K562 (cell line): ENCODE measurements at regions not wholly inside any gene's neighbourhood (a gene's known extent, or its start where the extent isn't known, plus 50 kb on each side); places are given as distances from the start of the nearest gene placed in this dataset.
"Not testable (repeated sequence)": the region's sequence is repeated elsewhere in the genome, so short reads cannot be mapped to it uniquely, and the experiment has no call there.

ENCODE experiments used
- ATAC-seq: fragments of 200-7000 bp; cut with Tn5 transposase; 3 replicates; pipeline ENCODE4 v1.9.1; 2020; ENCODE audit warnings: moderate library complexity
- BruUV-seq: library from RNA; stranded (reverse); fragments of 400-500 nt; replicated peaks from 2 replicates; lab custom pipeline; 2021; lab: Mats Ljungman, UMichigan
- CTCF ChIA-PET: fragments of 300-600 bp; formaldehyde crosslinking; extraction: SDS; loops from one replicate; lab custom pipeline; 2021; ENCODE audit warnings: low intra/inter-chr PET ratio; lab: Yijun Ruan, JAX
- POLR2A ChIA-PET: fragments of 300-600, 350-650 bp; sonication (Branson Sonifier 250); formaldehyde crosslinking; extraction: SDS; loops from one replicate; lab custom pipeline; 2021; ENCODE audit warnings: antibody characterized with exemption, inconsistent platforms; lab: Yijun Ruan, JAX
- DNase-seq, 4 experiments: peaks; one replicate each; pipeline versions ENCODE4 v3.0.0 to v3.0.0-alpha.2; 2011 to 2018; ENCODE audit warnings: low spot score in 3 of 4, mixed read lengths in 3 of 4; ENCODE audit errors: extremely low read depth in 1 of 4
- FAIRE-seq: peaks from 2 replicates; lab custom pipeline; 2011; peaks lifted over from hg19 to GRCh38; lab: Jason Lieb, UNC
- H2AFZ ChIP-seq: 2 replicates; pipeline ENCODE4 v1.6.0; 2011; ENCODE audit warnings: low read depth, low read length, control low read depth, inconsistent platforms
- H3K27ac ChIP-seq: fragments of 200-600 bp; 3 replicates; pipeline ENCODE4 v1.8.0; 2011; ENCODE audit warnings: low read depth, mild to moderate bottlenecking, control low read depth, inconsistent platforms, low read length, moderate library complexity, mixed read lengths; ENCODE audit errors: extremely low read depth
- H3K27me3 ChIP-seq, 2 experiments: fragments of 300-600 bp in 1 of 2; 2 replicates in 1 of 2; 3 replicates in 1 of 2; pipeline versions ENCODE4 v1.6.0 to v1.8.0; 2011; ENCODE audit warnings: inconsistent platforms in 2 of 2, low read length in 2 of 2, mild to moderate bottlenecking in 1 of 2, mixed read lengths in 1 of 2, moderate library complexity in 1 of 2; ENCODE audit not compliant: control insufficient read depth in 2 of 2, insufficient read depth in 2 of 2
- H3K36me3 ChIP-seq: fragments of 300-600 bp; 3 replicates; pipeline ENCODE4 v1.8.0; 2011; ENCODE audit warnings: mild to moderate bottlenecking, low read length, inconsistent platforms; ENCODE audit not compliant: control insufficient read depth, insufficient read depth
- H3K4me1 ChIP-seq, 2 experiments: fragments of 200-600 bp in 1 of 2; replicated peaks in 1 of 2; 2 replicates in 1 of 2; 3 replicates in 1 of 2; pipeline versions ENCODE4 v1.5.1 to v1.8.0; 2011; ENCODE audit warnings: inconsistent platforms in 2 of 2, low read length in 2 of 2, mild to moderate bottlenecking in 1 of 2, mixed read lengths in 1 of 2, moderate library complexity in 1 of 2; ENCODE audit not compliant: control insufficient read depth in 2 of 2, insufficient read depth in 2 of 2
- H3K4me2 ChIP-seq: 2 replicates; pipeline ENCODE4 v1.6.1; 2011; ENCODE audit warnings: low read length, control low read depth, inconsistent platforms, mixed read lengths; ENCODE audit not compliant: insufficient read depth
- H3K4me3 ChIP-seq: fragments of 200-600 bp; sonication (generic), shearing (Covaris generic); 2 replicates; pipeline ENCODE4 v1.5.1; 2016; ENCODE audit warnings: control low read depth, inconsistent platforms
- H3K79me2 ChIP-seq: fragments of 200-600 bp; 3 replicates; pipeline ENCODE4 v1.8.0; 2011; ENCODE audit warnings: low read length, inconsistent platforms; ENCODE audit not compliant: control insufficient read depth, insufficient read depth
- H3K9ac ChIP-seq, 2 experiments: 2 replicates each; pipeline versions ENCODE4 v1.6.0 to v1.6.1; 2011; ENCODE audit warnings: low read depth in 2 of 2, low read length in 2 of 2, control low read depth in 1 of 2, inconsistent platforms in 1 of 2, mild to moderate bottlenecking in 1 of 2, mixed read lengths in 1 of 2; ENCODE audit not compliant: insufficient read depth in 1 of 2
- H3K9me1 ChIP-seq: one replicate; pipeline ENCODE4 v1.6.0; 2011; ENCODE audit warnings: inconsistent platforms, mild to moderate bottlenecking, low read length, moderate library complexity; ENCODE audit not compliant: control insufficient read depth, insufficient read depth
- H3K9me3 ChIP-seq: replicated peaks from 2 replicates; pipeline ENCODE4 v1.5.1; 2011; ENCODE audit warnings: low read depth, low read length, inconsistent platforms; ENCODE audit not compliant: control insufficient read depth, insufficient read depth
- H4K20me1 ChIP-seq: replicated peaks from 2 replicates; pipeline ENCODE4 v1.6.1; 2011; ENCODE audit warnings: low read length, inconsistent platforms, mixed read lengths; ENCODE audit not compliant: control insufficient read depth, insufficient read depth
- NFE2 ChIP-seq: IDR thresholded peaks from 2 replicates; pipeline ENCODE4 v1.6.1; 2014; ENCODE audit warnings: antibody characterized with exemption, low read depth
- WGBS: fragments of 100-300 bp; shearing (Covaris generic); methylation state at CpG from one replicate; pipeline ENCODE4 v1.1.6; 2016; ENCODE audit warnings: low coverage, mixed read lengths; ENCODE audit not compliant: insufficient coverage; ENCODE audit errors: missing lambda C conversion rate; 5-methylcytosine and 5-hydroxymethylcytosine counted together
- in situ Hi-C: fragments of 300-500 bp; cut with MboI; formaldehyde crosslinking; loops from 4 replicates; pipeline ENCODE4 v1.15.0; 2018; ENCODE audit warnings: inconsistent platforms, mixed read lengths
- intact Hi-C: fragments of 100-400 bp; cut with micrococcal nuclease; formaldehyde crosslinking; loops from 2 replicates; pipeline ENCODE4 v1.14.2; 2022

DNA sequence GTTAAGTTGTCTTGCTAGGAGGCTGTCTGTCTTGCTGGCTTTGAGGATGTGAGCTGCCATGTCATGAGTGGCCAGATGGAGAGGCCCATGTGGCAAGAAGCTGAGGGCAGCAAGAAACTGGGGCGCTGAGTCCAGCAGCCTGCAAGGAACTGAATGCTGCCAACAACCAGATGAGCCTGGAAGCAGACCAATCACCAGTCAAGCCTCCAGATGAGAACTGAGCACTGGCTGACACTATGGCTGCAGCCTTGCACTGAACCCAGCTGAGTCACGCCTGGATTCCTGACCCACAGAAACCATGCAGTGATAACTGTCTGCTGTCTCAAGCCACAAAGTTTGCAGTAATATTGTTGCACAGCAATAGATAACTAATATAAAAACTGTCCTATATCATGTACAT, 104.4 kb downstream of the UNC93B1 start:
- WGBS: 0% methylated on average over 1 of the region's 2 CpGs
- FAIRE-seq, H3K4me3 ChIP-seq, H4K20me1 ChIP-seq, H3K9ac ChIP-seq, H3K27ac ChIP-seq, H3K4me2 ChIP-seq, H3K79me2 ChIP-seq, H3K27me3 ChIP-seq, POLR2A ChIA-PET, ATAC-seq, H3K4me1 ChIP-seq, H3K9me3 ChIP-seq, H2AFZ ChIP-seq, intact Hi-C loops, CTCF ChIA-PET, H3K9me1 ChIP-seq, BruUV-seq, in situ Hi-C loops, H3K36me3 ChIP-seq: not testable (repeated sequence)
- TF ChIP-seq NFE2: peak; percentile 51; the same call in 1 of the 2 replicates
- DNase-seq: peak in 2 of 4 experiments; percentile 4 to 10

DNA sequence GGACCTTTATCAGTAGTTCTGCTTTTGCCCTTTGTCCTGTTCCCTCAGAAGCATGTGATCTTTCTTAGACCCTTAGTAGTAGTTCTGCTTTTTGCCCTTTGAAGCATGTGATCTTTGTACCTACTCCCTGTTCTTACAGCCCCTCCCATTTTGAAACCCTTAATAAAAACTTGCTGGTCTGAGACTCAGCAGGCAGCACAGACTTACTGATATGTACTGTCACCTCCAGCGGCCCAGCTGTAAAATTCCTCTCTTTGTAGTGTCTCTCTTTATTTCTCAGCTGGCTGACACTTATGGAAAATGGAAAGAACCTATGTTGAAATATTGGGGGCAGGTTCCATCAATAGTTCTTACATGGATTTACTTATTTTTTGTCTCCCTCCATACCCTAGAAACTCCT, 110.4 kb downstream of the UNC93B1 start:
- H4K20me1 ChIP-seq, ATAC-seq, H3K9ac ChIP-seq, H2AFZ ChIP-seq, intact Hi-C loops, H3K4me3 ChIP-seq, in situ Hi-C loops, FAIRE-seq, H3K27ac ChIP-seq, H3K27me3 ChIP-seq, H3K9me3 ChIP-seq, H3K9me1 ChIP-seq, H3K4me1 ChIP-seq, POLR2A ChIA-PET, DNase-seq, H3K4me2 ChIP-seq, BruUV-seq, H3K36me3 ChIP-seq, H3K79me2 ChIP-seq, CTCF ChIA-PET: not testable (repeated sequence)
- WGBS: 0% methylated on average over 1 of the region's 1 CpG

DNA sequence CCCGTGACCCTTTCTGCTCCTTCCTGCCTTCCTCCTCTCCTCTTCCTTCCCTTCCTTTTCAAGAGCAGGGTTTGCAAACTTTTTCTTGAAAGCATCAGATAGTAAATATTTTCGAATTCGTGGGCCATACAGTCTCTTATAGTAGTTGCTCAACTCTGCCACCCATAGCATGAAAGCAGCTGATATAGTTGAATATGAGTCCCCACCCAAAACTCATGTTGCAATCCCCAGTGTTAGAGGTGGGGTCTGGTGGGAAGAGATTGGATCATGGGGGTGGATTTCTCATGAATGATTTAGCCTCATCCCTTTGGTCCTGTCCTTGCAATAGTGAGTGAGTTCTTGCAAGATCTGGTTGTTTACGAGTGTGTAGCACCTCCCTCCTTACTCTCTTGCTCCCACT, 114.3 kb downstream of the UNC93B1 start:
- CTCF ChIA-PET: not testable (repeated sequence)

DNA sequence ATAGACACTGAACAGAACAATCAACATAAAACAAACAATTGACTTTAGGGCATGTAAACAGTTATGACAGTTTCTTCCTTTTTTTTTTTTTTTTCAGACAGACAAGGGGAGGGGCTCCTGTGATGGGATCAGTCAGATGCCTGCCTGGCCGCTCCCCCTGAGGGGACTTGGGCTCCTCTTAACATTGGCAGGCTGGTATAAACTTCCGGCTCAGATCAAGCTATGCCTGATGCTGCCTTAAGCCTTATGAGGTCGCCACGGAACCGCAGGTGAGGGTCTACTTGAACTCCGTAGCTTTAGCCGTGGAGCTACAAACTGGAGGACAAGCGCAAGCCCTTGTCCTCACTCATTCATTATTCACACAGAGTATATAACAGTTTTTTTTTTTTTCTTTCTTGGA, 115.8 kb downstream of the UNC93B1 start:
- H3K4me2 ChIP-seq, CTCF ChIA-PET, H4K20me1 ChIP-seq, in situ Hi-C loops, H2AFZ ChIP-seq, H3K9me3 ChIP-seq, BruUV-seq, H3K79me2 ChIP-seq, POLR2A ChIA-PET, H3K9ac ChIP-seq, FAIRE-seq, ATAC-seq, H3K4me3 ChIP-seq, H3K36me3 ChIP-seq, H3K27ac ChIP-seq, H3K9me1 ChIP-seq, H3K27me3 ChIP-seq, intact Hi-C loops, DNase-seq, H3K4me1 ChIP-seq: not testable (repeated sequence)
- 16% methylated on average over 8 of the region's 8 CpGs for WGBS

More for the DNA sequence above, 114.3 kb downstream of the UNC93B1 start:
- H3K9ac ChIP-seq, H3K9me3 ChIP-seq, POLR2A ChIA-PET, H3K36me3 ChIP-seq, H3K79me2 ChIP-seq, in situ Hi-C loops, intact Hi-C loops, H3K27ac ChIP-seq, H3K4me1 ChIP-seq, H3K27me3 ChIP-seq, DNase-seq, FAIRE-seq, H3K9me1 ChIP-seq, BruUV-seq, H3K4me3 ChIP-seq, ATAC-seq, H3K4me2 ChIP-seq, H4K20me1 ChIP-seq, H2AFZ ChIP-seq: not testable (repeated sequence)
- 5% methylated on average over 4 of the region's 4 CpGs for WGBS
